Medulla oblongata (tissue), 1 donor: ENCODE measurements at regions not wholly inside any gene's neighbourhood (a gene's known extent, or its start where the extent isn't known, plus 50 kb on each side); places are given as distances from the start of the nearest gene placed in this dataset.

Experiments used
- DNase-seq: peaks from one replicate; pipeline ENCODE4 v3.0.0-alpha.2; 2015; ENCODE audit errors: extremely low spot score

DNA sequence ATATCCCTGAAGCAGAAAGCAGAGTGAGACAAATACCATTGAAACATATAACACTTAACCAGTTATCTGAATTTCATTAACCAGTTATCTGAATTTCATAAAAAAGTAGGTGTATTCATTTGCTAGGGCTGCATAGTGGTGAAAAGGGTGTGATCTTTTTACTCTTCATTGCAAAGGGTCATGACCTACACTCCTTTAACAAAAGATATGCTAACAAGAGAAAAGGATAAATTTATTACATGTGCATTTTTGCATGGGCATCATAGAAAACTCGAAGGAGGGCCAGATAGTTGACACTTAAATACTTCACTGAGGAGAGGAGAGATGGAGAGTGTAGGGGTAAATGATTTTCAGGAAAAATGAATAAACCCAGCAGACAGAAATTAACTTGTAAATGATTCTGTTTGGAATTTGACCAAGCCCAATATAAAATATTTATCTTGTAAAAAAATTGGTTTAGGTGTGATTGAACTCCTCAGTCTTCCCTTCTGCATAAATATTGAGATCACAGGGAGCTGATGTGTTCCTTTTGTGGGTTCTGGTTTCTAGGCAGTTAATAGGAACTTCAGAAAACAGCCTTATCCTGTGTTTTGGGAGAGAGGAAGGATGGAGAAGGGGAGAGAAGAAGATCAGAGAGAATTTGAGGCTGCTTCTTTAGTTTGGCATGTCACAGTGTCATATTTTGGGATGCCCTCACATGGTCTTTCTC is 372.5 kb upstream of the SYT4 start:
- DNase-seq = no peak

DNA sequence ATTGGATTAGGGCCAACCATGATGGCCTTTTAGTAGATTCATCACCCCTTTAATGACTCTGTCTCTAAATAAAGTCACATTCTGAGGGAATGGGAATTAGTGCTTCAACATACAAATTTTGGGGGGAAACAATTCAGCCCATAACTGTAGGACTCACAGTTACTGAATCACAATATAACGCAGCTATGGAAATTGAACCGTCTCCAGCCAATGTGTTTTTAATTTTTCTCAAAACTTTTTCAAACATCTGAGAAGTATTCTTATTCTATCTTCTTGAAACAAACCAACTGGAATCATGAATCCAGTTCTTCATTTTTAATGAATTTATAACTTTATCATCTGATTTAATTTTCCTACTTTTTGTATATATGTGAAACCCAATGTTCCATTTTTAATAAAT is 373.1 kb upstream of the SYT4 start:
- DNase-seq = no peak

DNA sequence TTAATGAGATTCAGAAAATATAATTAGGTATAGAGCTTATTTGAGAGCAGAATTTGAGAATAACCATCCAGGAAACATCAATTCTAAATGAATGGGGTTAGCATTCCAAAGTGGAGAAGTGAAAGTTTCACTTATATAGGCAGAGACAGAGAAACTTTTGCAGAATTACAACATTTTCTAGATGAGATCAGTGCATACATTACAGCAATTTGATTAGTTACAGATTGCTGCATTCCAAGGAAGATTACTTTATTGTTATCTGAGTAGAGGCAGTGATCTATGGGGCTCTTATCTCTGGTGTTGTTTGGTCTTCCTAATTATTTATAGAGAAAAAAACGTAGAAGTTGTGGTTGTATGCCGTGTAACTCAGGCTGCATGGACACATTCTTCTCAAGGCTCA is 373.8 kb upstream of the SYT4 start:
- DNase-seq = no peak

DNA sequence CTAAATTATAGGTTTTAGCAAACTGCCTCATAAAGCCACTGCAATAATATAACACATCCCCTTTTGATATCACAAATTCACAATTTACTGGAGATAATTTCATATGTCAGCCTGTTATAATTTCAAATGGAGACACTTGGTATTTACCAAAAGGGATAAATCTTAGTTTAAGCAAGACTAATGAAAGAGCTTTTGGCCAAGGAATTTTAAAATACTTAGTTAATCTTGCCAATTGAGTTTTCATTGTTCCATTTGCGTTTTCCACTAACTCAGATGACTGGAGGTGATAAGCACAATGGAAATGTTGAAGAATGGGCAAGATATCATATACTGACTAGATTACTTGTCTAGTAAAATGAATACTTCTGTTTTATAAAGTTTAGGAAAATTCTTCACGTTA is 379.3 kb upstream of the SYT4 start:
- no peak for DNase-seq

DNA sequence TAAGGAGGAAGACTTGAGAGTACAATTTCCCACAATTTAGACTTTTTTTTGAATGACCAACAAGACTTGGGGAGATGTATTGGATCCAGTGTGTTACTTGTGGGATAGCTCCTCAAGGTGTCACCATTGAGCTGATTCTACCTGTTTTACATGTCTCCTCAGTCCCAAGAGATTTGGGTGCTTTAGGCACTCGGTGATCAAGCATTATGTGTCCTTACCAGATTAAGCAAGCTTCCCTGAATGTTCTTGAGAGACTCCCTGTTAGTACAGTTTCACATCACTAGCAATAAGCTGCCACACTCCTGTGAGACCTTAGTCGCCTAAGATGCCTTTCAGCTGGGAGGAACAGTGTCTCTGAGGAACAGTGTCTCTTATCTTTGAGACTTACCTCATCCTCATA is 384.3 kb upstream of the SYT4 start:
- DNase-seq = no peak

DNA sequence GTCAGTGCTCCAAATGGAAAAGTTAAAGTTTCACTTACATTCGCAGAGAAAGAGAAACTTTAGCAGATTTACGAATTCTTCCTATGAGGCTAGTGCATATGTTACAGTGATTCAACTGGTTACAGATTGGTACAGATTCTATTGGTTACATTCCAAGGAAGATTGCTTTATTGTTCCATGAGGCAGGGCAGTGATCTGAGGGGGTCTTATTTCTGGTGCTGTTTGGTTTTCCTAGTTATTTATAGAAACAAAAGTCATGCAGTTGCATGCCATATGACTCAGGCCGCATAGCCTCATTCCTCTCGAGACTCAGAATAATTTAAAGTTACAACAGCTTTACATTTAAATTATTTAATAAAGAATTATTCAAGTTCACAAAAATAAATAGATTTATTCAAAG is 385.4 kb upstream of the SYT4 start:
- DNase-seq = no peak

DNA sequence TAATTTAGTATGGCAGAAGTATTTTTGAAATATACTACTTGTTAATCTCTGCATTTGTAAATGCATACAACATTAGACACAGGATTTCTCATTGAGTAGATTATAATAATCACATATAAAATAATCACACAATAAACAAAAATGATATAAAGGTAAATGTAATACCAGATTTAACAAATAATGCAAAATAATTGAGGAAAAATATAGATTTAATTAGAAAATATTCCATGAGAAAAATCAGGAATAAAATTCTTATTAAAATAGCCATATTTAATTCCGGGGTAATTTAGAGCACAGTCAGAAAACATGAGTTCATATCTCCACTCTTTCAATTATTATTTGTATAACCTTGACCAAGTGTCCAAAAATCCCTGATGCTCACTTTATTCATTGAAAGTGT is 385.9 kb upstream of the SYT4 start:
- no peak for DNase-seq

DNA sequence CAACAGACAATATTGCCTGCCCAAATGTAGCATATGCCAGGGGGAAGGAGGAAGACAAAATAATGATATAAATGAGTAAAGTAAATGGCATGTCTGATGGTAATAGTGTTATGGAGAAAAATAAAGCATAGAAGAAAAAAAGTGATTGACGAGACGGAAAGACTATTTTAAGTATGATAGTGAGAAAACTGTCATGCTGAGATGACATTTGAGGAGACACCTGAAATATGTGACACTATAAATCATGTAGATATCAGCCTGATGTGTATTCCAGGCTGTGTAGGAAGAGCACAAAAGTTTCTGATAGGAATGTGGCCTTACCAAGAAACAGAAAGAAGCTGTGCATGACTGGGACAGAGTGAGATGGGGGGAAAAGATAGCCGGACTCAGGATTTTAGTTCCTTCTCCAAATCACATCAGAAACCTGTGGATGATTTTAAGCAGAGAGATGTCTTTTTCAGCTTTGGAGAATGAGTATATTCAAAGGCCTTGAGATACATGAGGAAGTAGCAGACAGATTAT is 387.3 kb upstream of the SYT4 start:
- no peak for DNase-seq

DNA sequence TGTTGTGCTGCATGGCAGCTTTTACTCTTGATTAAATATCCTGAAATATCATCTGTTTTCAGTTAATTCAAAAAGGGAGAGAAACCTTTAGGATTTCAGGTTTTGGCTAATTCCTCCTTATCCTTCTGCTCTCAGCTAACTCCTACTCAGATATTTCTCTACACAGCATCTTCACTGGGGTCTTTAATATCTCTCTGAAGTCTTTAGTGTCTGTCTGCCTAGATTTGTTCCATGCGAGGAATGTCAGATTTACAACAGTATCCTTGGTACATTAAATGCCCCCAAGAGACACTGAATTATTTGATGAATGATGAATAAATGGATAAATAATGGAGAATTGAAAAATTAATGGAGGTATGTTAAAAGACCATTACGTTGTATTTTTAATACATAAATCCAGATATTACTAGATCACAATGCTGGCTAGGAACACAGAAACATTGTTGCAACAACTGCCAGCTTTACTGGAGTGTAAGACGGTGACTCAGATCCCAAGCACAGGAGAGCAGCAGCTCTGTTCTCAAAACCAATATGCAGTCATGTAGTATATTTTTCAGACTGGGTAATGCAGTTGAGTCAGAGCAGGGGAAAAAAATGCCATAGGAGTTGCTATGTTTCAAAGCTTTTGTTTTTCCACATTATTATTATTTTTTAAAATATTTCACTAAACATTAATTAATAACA is 388.0 kb upstream of the SYT4 start:
- no peak for DNase-seq

DNA sequence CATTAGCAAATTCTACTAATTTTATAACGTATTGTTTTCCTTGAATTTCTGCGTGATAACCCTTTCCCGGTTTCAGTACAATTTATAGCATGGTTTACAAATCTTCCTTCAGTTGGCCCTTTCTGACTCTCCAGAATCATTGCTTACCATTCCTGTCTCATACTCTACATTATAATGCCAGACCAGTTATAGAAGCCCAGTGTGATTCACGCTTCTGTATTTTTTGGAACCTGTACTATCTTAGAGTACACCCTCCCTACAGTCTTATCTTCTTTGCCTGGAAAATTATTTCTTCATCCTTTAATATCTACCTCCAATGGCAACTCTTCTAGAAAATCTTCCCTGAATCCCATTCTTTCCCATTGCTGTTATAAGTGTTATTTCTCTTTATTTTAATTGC is 391.6 kb upstream of the SYT4 start:
- DNase-seq = no peak

DNA sequence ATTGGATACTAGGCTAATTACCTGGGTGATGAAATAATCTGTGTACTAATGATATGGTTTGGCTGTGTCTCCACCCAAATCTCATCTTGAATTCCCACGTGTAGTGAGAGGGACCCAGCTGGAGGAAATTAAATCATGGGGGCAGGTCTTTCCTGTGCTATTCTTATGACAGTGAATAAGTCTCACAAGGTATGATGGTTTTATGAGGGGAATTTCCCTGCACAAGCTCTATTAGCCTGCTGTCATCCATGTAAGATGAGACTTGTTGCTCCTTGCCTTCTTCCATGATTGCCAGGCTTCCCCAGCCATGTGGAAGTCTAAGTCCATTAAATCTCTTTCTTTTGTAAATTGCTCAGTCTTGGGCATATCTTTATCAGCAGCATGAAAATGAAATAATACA is 394.1 kb upstream of the SYT4 start:
- DNase-seq = no peak

DNA sequence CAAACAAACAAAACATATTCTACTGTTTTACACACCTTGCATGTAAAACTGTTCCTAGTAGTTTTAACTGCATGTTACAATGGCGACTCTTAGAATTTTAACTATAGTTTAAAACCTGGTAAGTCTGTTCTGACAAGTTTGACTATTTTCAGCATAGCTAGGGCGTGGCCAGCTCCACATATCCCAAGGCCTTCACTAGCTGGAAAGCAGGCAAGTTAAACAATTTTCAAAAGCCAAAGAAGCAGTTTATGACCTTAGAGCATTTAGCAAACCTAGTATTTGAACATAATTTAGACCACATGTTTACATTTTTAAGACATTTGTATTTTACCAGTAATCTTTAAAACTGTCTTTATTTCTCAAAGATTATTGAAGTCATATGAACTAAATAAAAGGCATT is 402.8 kb upstream of the SYT4 start:
- DNase-seq = no peak

DNA sequence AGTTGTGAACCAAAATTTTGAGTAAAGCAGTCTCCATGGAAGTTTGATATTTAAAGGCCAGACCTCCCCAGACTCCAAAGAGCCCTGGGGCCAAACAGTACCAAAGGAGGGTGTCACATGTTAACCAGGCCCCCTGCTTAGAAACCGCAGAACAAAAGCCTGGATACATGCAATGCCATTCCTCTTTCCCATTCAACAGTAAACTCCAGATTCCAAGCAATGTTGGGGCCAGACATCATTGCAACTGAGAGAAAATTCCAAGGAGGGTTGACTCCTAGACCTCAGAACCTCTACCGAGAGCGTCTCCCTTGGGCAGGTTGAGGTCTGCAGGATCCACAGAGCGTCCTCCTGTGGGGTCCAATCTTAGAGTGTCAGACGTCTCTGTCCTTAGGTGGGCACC is 404.4 kb upstream of the SYT4 start:
- no peak for DNase-seq

DNA sequence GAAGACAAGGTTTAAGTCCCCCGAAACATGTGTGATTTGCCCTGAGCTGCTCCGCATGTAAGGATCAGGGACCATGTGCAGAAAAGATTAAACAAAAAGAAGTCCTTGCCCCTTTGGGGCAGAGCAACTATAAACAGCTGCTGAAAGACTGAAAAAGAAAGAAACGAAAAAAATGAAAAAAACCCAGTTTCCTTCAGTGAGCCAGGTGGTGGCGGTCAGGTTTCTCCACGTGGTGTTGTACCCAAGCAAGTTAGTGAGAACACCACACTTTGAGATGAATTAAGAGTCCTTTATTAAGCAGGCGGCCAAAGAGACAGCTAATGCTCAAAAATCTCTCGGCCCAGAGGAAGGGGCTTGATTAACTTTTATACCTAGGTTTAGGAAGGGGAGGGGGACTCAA is 404.9 kb upstream of the SYT4 start:
- DNase-seq = no peak

DNA sequence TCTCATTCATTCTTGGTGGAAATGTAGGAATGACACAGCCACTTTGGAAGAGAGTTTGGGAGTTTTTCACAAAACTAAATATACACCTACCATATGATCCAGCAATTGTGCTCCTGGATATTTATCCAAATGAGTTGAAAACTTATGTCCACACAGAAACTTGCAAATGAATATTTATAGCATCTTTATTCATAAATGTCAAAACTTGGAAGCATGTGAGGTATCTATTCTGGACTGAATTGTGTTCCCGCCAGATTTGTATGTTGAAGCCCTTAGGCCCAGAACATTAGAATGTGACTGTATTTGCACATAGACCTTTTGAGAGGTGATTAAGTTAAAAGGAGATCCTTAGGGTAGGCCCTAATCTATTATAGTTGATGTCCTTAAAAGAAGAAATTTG is 409.4 kb upstream of the SYT4 start:
- no peak for DNase-seq

DNA sequence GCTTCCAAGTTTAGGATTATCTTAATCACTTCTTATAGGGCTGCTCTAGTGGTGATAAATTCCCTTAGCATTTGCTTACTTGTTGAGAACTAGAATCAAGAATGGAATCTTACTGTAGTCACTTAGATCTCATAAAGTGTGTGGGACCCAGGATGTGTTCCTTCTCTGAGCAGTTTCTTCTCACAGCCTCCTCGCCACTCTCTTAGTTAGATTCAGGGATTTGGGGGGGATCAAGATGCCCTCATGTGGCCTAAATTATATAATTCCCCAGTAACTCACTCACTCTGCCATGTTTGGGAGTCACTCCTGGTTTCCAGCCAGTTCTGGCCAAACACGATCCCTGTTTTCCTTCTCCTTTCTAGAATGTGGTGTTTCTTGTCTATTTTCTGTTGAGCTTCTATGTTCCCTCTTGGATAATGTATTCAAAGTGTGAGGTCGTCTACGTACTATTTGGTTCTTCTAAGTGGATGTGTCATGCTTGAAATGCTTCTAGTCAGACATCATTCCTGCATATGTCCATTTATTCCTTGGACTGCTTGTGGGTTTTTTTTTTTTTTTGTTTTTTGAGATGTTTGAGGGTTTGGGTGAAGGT is 414.9 kb upstream of the SYT4 start:
- DNase-seq = no peak

DNA sequence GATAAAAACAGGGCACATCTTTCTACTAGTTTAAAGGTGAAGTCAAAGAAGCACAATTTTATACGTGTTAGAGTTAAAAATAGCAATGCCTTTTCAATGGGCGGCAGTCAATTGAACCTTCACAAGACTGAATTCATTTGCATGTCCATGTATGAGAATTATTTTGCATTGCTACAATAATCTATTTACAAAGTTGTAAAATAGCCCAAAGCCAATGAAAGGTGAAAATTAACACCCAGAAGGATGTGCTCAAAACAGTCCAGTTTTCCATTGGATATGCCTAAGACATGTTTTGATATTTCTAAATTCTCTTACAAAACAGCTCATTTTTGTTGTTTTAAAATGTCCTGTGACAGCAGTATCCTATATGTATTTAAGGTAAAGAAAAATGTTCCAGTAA is 425.1 kb upstream of the SYT4 start:
- DNase-seq = no peak

DNA sequence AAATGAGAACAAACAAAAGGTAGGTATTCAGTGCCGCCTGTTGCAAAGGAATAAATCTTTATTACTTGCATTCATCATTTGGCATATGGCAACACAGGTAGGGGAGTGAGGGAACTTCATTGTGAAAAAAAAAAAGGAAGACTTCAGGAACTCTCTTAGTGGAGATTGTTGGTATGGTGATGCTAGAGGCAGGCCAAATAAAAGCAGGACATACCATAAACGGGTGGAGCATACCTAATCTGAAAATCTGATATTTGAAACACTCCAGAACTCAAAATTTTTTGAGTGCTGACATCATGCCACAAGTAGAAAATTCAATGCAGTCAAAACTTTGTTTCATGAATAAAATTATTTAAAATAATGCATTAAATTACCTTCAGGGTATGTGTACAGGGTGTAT is 425.8 kb upstream of the SYT4 start:
- DNase-seq = no peak

DNA sequence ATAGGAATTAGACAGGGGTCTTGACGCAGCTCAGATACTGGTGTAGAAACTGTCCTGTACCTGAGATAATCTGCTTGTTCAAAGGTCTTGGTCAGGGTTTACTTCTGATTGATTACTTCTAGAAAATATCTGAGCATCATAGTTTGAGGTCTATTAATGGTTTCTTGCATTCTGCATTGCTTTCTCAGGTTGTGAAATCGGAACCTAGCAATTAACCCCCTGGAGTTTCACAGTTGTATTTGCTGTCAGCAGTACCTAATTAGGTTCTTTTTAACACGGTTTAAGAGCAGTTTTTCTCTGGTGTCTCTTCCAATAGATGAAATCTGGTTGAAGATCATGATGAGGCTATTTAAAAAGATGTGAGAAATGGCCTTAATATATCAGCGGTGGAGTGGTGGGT is 428.6 kb upstream of the SYT4 start:
- DNase-seq = no peak

DNA sequence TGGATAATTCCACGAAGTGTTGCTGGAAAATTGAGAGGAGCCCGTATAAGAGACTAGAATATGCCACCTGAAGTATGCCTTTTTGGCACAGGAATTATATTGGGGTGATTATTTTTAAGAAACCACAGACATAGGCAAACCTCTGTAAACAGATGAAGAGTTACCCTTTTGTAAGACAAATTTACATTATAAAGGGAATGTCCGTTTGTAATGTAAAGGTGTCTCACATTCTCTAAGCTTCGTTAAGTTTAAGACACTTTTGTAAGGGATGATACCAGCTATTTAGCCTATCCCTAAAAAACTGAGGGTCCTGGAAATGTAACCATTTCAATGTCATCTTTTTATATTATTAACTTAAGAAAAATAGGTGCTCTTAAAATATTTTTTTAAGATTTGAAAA is 432.8 kb upstream of the SYT4 start:
- no peak for DNase-seq

DNA sequence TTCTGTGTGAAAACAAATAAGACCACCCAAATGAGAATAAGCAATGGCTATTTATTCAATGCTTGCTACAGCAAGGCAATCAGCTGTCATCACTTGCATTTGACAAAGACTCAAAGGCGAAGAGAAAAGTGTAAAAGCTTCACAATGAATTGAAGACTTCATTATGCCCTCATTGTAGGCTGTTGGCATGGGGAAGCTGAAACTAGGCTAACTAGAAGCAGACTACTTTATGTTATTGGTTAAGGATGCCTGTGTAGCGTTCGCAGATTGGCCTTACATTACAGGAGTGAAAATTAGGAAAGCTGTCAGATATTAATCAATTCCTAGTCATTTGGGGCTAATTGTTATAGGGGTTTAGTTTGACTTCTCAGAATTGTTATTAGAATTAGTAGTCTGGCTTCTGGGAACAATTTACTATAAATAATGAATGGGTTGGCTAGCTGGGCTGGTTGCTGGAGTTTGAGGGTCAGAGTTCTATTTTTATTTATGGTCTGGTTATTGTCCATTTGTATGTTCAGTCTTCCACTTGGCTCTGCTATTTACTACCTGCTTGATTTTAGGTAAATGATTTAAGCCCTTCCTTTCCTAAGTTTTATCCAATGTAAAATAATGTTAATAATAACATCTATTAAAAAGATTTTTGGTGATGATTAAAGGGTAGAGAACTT is 437.2 kb upstream of the SYT4 start:
- no peak for DNase-seq

DNA sequence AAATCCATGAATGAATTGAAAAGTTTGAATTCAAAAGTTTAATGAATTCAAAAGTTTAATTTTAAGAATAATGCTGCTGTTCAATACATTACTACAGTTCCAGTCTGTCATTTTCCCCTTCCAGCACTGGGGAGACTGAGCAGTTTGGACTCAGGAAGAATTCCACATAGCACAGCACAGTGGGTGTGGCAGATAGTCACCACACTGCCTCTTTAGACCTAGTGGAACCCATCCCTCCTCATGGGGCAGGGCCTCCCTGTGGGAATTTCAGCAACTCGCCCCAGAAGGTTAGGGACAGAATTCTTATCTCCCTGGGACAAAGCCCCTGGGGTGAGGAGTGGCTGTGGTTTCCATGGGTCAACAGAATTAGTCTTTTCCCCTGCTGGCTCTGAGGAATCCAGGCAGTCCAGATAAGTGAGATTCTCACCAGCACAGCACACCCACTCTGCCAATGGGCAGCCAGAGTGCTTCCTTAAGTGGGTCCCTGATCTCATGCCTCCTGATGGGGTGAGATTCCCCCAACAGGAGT is 442.0 kb upstream of the SYT4 start:
- DNase-seq = no peak

DNA sequence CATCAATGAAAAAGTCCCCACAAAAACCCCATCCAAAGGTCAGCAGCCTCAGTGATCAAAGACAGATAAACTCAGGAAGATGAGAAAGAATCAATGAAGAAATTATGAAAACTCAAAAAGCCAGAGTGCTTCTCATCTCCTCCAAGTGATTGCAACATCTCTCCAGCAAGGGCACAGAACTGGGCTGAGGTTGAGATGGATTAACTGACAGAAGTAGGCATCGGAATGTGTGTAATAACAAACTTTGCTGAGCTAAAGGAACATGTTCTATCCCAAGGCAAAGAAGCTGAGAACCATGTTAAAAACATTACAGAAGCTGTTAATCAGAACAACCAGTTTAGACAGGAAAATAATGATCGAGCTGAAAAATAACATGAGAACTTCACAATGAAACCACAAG is 442.8 kb upstream of the SYT4 start:
- DNase-seq = no peak
